Karpas-422 (cell line): ENCODE measurements at regions not wholly inside any gene's neighbourhood (a gene's known extent, or its start where the extent isn't known, plus 50 kb on each side); places are given as distances from the start of the nearest gene placed in this dataset.
A peak's percentile ranks its signal among the peaks of the same experiment; 100 is the strongest.

Experiments used
- DNase-seq: peaks from one replicate; pipeline ENCODE4 v3.0.0-alpha.2; 2015
- H2AFZ ChIP-seq: fragments of 200-600 bp; sonication (generic); 2 replicates; pipeline ENCODE4 v1.6.1; 2014; ENCODE audit warnings: antibody characterized with exemption, low read length, mixed read lengths
- H3K27ac ChIP-seq: fragments of 200-600 bp; sonication (generic); 2 replicates; pipeline ENCODE4 v1.5.1; 2014; ENCODE audit warnings: mild to moderate bottlenecking, low read length, moderate library complexity
- H3K27me3 ChIP-seq: fragments of 200-600 bp; sonication (generic); 2 replicates; pipeline ENCODE4 v1.6.1; 2014; ENCODE audit warnings: low read length, mixed read lengths
- H3K36me3 ChIP-seq: fragments of 200-600 bp; sonication (generic); 2 replicates; pipeline ENCODE4 v1.6.1; 2014; ENCODE audit warnings: low read length, mixed read lengths; ENCODE audit not compliant: insufficient read depth
- H3K4me1 ChIP-seq: fragments of 200-600 bp; sonication (generic); 2 replicates; pipeline ENCODE4 v1.6.1; 2014; ENCODE audit warnings: mild to moderate bottlenecking, low read length, mixed read lengths
- H3K4me2 ChIP-seq: fragments of 200-600 bp; sonication (generic); 2 replicates; pipeline ENCODE4 v1.6.1; 2014; ENCODE audit warnings: low read length, low read depth, mild to moderate bottlenecking; ENCODE audit not compliant: poor library complexity, severe bottlenecking
- H3K4me3 ChIP-seq: fragments of 200-600 bp; sonication (generic); 2 replicates; pipeline ENCODE4 v1.5.1; 2014; ENCODE audit warnings: mild to moderate bottlenecking, antibody characterized with exemption, low read length, mixed read lengths
- H3K79me2 ChIP-seq: fragments of 200-600 bp; sonication (generic); 2 replicates; pipeline ENCODE4 v1.6.1; 2014; ENCODE audit warnings: mild to moderate bottlenecking, low read length, mixed read lengths
- H3K9ac ChIP-seq: fragments of 200-600 bp; sonication (generic); 2 replicates; pipeline ENCODE4 v1.6.0; 2014; ENCODE audit warnings: low read length
- H3K9me2 ChIP-seq: fragments of 200-600 bp; sonication (generic), shearing (Covaris generic); replicated peaks from 2 replicates; pipeline ENCODE4 v1.6.0; 2014; ENCODE audit warnings: mild to moderate bottlenecking, low read length, moderate library complexity; ENCODE audit not compliant: insufficient read depth
- H3K9me3 ChIP-seq: fragments of 300-700, 200-600 bp; sonication (generic); 2 replicates; pipeline ENCODE4 v1.6.1; 2014; ENCODE audit warnings: low read length, mixed read lengths
- H4K20me1 ChIP-seq: fragments of 200-600 bp; sonication (generic); 2 replicates; pipeline ENCODE4 v1.6.1; 2014; ENCODE audit warnings: mild to moderate bottlenecking, antibody characterized with exemption, low read length, low read depth; ENCODE audit not compliant: insufficient read depth

GRCh38 chr2:237020090-237020489 lies 65.6 kb upstream of the COPS8 start:
- Histone ChIP-seq H2AFZ (no peak overlapping the region), H3K9ac (no peak overlapping the region), H3K4me2 (no peak overlapping the region), H3K9me2 (no peaks in the 10 kb centered on the region), H3K4me3 (no peak overlapping the region), H3K9me3 (no peaks in the 10 kb centered on the region), H3K27ac (no peak overlapping the region), H3K79me2 (no peaks in the 10 kb centered on the region), H3K36me3 (no peaks in the 10 kb centered on the region), H3K4me1 (no peaks in the 10 kb centered on the region), H3K27me3 (no peaks in the 10 kb centered on the region), H4K20me1 (no peaks in the 10 kb centered on the region)
- no peak for DNase-seq

- H3K79me2 ChIP-seq, result no peaks in the 10 kb centered on the region
- H4K20me1 ChIP-seq, result no peaks in the 10 kb centered on the region
- H3K4me3 ChIP-seq, result no peak overlapping the region
- no peak overlapping the region for H2AFZ ChIP-seq
- no peak overlapping the region for H3K9ac ChIP-seq
- H3K27ac ChIP-seq, result no peak overlapping the region
- H3K4me1 ChIP-seq, result no peaks in the 10 kb centered on the region
- no peak overlapping the region for H3K4me2 ChIP-seq
- no peaks in the 10 kb centered on the region for H3K9me3 ChIP-seq
- H3K36me3 ChIP-seq, result no peaks in the 10 kb centered on the region
- no peaks in the 10 kb centered on the region for H3K27me3 ChIP-seq
- DNase-seq, result no peak
- H3K9me2 ChIP-seq, result no peaks in the 10 kb centered on the region
These were observed 63.2 kb upstream of the COPS8 start for GRCh38 chr2:237022533-237022932.

- no peak overlapping the region for H2AFZ ChIP-seq
- H3K27ac ChIP-seq, result no peak overlapping the region
- no peaks in the 10 kb centered on the region for H3K9me2 ChIP-seq
- no peaks in the 10 kb centered on the region for H3K79me2 ChIP-seq
- no peak for DNase-seq
- H3K4me2 ChIP-seq, result no peak overlapping the region
- no peaks in the 10 kb centered on the region for H3K9me3 ChIP-seq
- H3K36me3 ChIP-seq, result no peaks in the 10 kb centered on the region
- H3K9ac ChIP-seq, result no peak overlapping the region
- no peaks in the 10 kb centered on the region for H4K20me1 ChIP-seq
- no peaks in the 10 kb centered on the region for H3K27me3 ChIP-seq
- H3K4me3 ChIP-seq, result no peak overlapping the region
- no peaks in the 10 kb centered on the region for H3K4me1 ChIP-seq
These were observed 61.4 kb upstream of the COPS8 start for GRCh38 chr2:237024255-237024654.

GRCh38 chr2:237025090-237025865 lies 60.4 kb upstream of the COPS8 start:
- Histone ChIP-seq H2AFZ (no peak overlapping the region), H3K79me2 (no peaks in the 10 kb centered on the region), H3K9ac (no peak overlapping the region), H3K4me1 (no peaks in the 10 kb centered on the region), H3K36me3 (no peaks in the 10 kb centered on the region), H3K27ac (no peak overlapping the region), H3K27me3 (no peaks in the 10 kb centered on the region), H3K4me2 (no peak overlapping the region), H4K20me1 (no peaks in the 10 kb centered on the region), H3K4me3 (no peak overlapping the region), H3K9me2 (no peaks in the 10 kb centered on the region), H3K9me3 (no peaks in the 10 kb centered on the region)
- no peak for DNase-seq

- Histone ChIP-seq H3K36me3 (no peaks in the 10 kb centered on the region), H4K20me1 (no peaks in the 10 kb centered on the region), H3K9me3 (no peaks in the 10 kb centered on the region), H3K9me2 (no peaks in the 10 kb centered on the region), H3K4me1 (no peaks in the 10 kb centered on the region), H3K9ac (no peak overlapping the region), H2AFZ (no peak overlapping the region), H3K4me3 (no peak overlapping the region), H3K27ac (no peak overlapping the region), H3K79me2 (no peaks in the 10 kb centered on the region), H3K4me2 (no peak overlapping the region), H3K27me3 (no peaks in the 10 kb centered on the region)
- DNase-seq, result peak; percentile 76
These were observed 58.5 kb upstream of the COPS8 start for GRCh38 chr2:237026981-237027711.

- no peaks in the 10 kb centered on the region for H3K4me1 ChIP-seq
- no peaks in the 10 kb centered on the region for H3K27me3 ChIP-seq
- H3K27ac ChIP-seq, result no peak overlapping the region
- H3K9me2 ChIP-seq, result no peaks in the 10 kb centered on the region
- no peak overlapping the region for H2AFZ ChIP-seq
- no peak for DNase-seq
- H3K79me2 ChIP-seq, result no peaks in the 10 kb centered on the region
- no peaks in the 10 kb centered on the region for H3K36me3 ChIP-seq
- no peaks in the 10 kb centered on the region for H4K20me1 ChIP-seq
- no peak overlapping the region for H3K4me3 ChIP-seq
- H3K4me2 ChIP-seq, result no peak overlapping the region
- H3K9me3 ChIP-seq, result no peaks in the 10 kb centered on the region
- no peak overlapping the region for H3K9ac ChIP-seq
These were observed 58.0 kb upstream of the COPS8 start for GRCh38 chr2:237027712-237028029.

- Histone ChIP-seq H3K4me1 (no peaks in the 10 kb centered on the region), H3K9me2 (no peaks in the 10 kb centered on the region)
These were observed 55.3 kb upstream of the COPS8 start for GRCh38 chr2:237030382-237030781.

GRCh38 chr2:237033536-237034060 lies 52.1 kb upstream of the COPS8 start:
- no peaks in the 10 kb centered on the region for H3K27me3 ChIP-seq
- no peaks in the 10 kb centered on the region for H3K9me2 ChIP-seq
- H3K4me1 ChIP-seq, result no peaks in the 10 kb centered on the region
- no peak for DNase-seq
- no peaks in the 10 kb centered on the region for H3K36me3 ChIP-seq
- no peak overlapping the region for H3K4me2 ChIP-seq
- H3K27ac ChIP-seq, result no peak overlapping the region
- H3K9ac ChIP-seq, result no peak overlapping the region
- H3K4me3 ChIP-seq, result no peak overlapping the region
- no peaks in the 10 kb centered on the region for H3K9me3 ChIP-seq
- H2AFZ ChIP-seq, result no peak overlapping the region
- H3K79me2 ChIP-seq, result no peaks in the 10 kb centered on the region
- H4K20me1 ChIP-seq, result no peaks in the 10 kb centered on the region

More at GRCh38 chr2:237030382-237030781, 55.3 kb upstream of the COPS8 start:
- no peak for DNase-seq
- Histone ChIP-seq H3K27me3 (no peaks in the 10 kb centered on the region), H2AFZ (no peak overlapping the region), H3K36me3 (no peaks in the 10 kb centered on the region), H3K27ac (no peak overlapping the region), H3K9me3 (no peaks in the 10 kb centered on the region), H3K4me3 (no peak overlapping the region), H3K9ac (no peak overlapping the region), H4K20me1 (no peaks in the 10 kb centered on the region), H3K79me2 (no peaks in the 10 kb centered on the region), H3K4me2 (no peak overlapping the region)
